Neural cell (in vitro differentiated cells): ENCODE measurements at regions not wholly inside any gene's neighbourhood (a gene's known extent, or its start where the extent isn't known, plus 50 kb on each side); places are given as distances from the start of the nearest gene placed in this dataset.

ENCODE experiments used
- H2AFZ ChIP-seq: fragments of 200-600, 300-800 bp; sonication (generic), shearing (Covaris generic); 2 replicates; pipeline ENCODE4 v1.6.0; 2014; ENCODE audit warnings: low read depth, mild to moderate bottlenecking, antibody characterized with exemption, low read length, moderate library complexity
- H3F3A ChIP-seq: fragments of 200-600 bp; shearing (Covaris generic); 2 replicates; pipeline ENCODE4 v1.6.1; 2016; ENCODE audit warnings: mild to moderate bottlenecking, moderate library complexity, mixed read lengths, antibody characterized with exemption, low read length; ENCODE audit not compliant: insufficient read depth, poor library complexity, severe bottlenecking
- H3K27ac ChIP-seq: fragments of 200-600, 300-800 bp; sonication (generic), shearing (Covaris generic); 2 replicates; pipeline ENCODE4 v1.5.1; 2014; ENCODE audit warnings: mild to moderate bottlenecking, low read length, moderate library complexity
- H3K27me3 ChIP-seq: fragments of 300-800, 200-600 bp; sonication (generic), shearing (Covaris generic); 2 replicates; pipeline ENCODE4 v1.6.0; 2014; ENCODE audit warnings: mild to moderate bottlenecking, low read depth, low read length, moderate library complexity; ENCODE audit not compliant: insufficient read depth
- H3K36me3 ChIP-seq: fragments of 300-800, 200-600 bp; sonication (generic), shearing (Covaris generic); 2 replicates; pipeline ENCODE4 v1.5.1; 2014; ENCODE audit warnings: mild to moderate bottlenecking, antibody characterized with exemption, low read length, moderate library complexity; ENCODE audit not compliant: insufficient read depth
- H3K4me2 ChIP-seq: fragments of 300-800, 200-600 bp; sonication (generic), shearing (Covaris generic); 2 replicates; pipeline ENCODE4 v1.6.0; 2014; ENCODE audit warnings: mild to moderate bottlenecking, low read length
- H3K4me3 ChIP-seq: fragments of 300-800, 200-600 bp; sonication (generic), shearing (Covaris generic); 2 replicates; pipeline ENCODE4 v1.5.1; 2014; ENCODE audit warnings: mild to moderate bottlenecking, low read length, moderate library complexity
- H3K79me2 ChIP-seq: fragments of 200-600 bp; shearing (Covaris generic); replicated peaks from 2 replicates; pipeline ENCODE4 v1.6.0; 2014; ENCODE audit warnings: mild to moderate bottlenecking, low read length, moderate library complexity; ENCODE audit not compliant: insufficient read depth
- H3K9ac ChIP-seq: fragments of 300-800, 200-600 bp; sonication (generic), shearing (Covaris generic); 2 replicates; pipeline ENCODE4 v1.6.1; 2016; ENCODE audit warnings: mild to moderate bottlenecking, low read length, mixed read lengths
- H3K9me2 ChIP-seq: fragments of 200-600 bp; shearing (Covaris generic); 2 replicates; pipeline ENCODE4 v1.6.1; 2016; ENCODE audit warnings: mild to moderate bottlenecking, low read length, mixed read lengths; ENCODE audit not compliant: insufficient read depth
- H3K9me3 ChIP-seq: fragments of 200-600, 300-800 bp; sonication (generic), shearing (Covaris generic); 2 replicates; pipeline ENCODE4 v1.6.1; 2016; ENCODE audit warnings: mild to moderate bottlenecking, mixed run types, low read length, moderate library complexity, mixed read lengths
- H4K20me1 ChIP-seq: fragments of 200-600 bp; shearing (Covaris generic); 2 replicates; pipeline ENCODE4 v1.6.1; 2016; ENCODE audit warnings: mild to moderate bottlenecking, mixed run types; ENCODE audit not compliant: insufficient read depth
- CTCF ChIP-seq: fragments of 450-650 bp; IDR thresholded peaks from 2 replicates; pipeline ENCODE4 v1.5.1; 2014; ENCODE audit warnings: antibody characterized with exemption, mild to moderate bottlenecking, moderate library complexity; ENCODE audit not compliant: poor library complexity, severe bottlenecking
- EZH2 ChIP-seq: fragments of 200-600, 300-800 bp; shearing (Covaris generic), sonication (generic); IDR thresholded peaks from 2 replicates; pipeline ENCODE4 v1.6.1; 2014; ENCODE audit warnings: antibody characterized with exemption, low read length, borderline replicate concordance, mild to moderate bottlenecking; ENCODE audit not compliant: insufficient read depth, poor library complexity, severe bottlenecking
- TAF1 ChIP-seq: IDR thresholded peaks from 2 replicates; pipeline ENCODE4 v1.6.1; 2012; ENCODE audit warnings: low read depth
- TF ChIP-seq, protein P1 (sequence below): IDR thresholded peaks from 2 replicates; pipeline ENCODE4 v1.6.1; 2012; ENCODE audit warnings: borderline replicate concordance

DNA sequence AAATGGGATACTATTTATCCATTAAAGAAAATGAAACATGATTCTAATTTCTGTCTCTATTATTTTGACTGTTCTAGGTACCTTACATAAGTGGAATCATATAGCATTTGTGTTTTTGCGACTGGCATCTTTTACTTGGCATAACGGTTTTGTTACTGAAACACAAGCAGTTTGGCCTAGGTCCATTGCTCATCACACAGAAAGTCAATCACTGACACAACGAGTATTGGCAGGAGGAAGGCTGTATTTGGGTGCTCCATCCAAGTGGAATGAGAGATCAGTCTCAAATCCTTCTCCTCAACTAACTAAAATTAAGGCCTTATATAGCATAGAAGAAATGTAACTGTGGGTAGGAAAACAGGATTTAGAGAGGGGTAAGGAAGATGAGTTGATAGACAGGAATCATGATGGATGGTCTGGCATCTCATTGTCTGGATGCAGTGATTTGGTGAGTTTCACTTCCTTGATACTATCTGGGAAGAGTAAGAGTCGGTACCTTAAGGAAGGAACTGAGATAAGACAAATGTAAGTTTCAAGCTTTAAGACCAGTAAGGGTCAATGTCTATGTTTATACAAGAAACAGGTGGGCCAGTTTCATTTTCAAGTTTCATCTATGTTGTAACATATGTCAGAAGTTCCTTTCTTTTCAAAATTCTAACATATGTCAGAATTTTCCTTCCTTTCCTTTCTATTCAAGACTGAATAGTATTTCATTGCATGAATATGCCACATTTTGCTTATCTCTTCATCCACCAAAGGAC, 276.9 kb upstream of the RAB6C start:
- Histone ChIP-seq H2AFZ (no peak overlapping the region), H3K36me3 (no peaks in the 10 kb centered on the region), H3F3A (no peaks in the 10 kb centered on the region), H3K9me2 (no peaks in the 10 kb centered on the region), H3K79me2 (no peaks in the 10 kb centered on the region), H4K20me1 (no peaks in the 10 kb centered on the region), H3K27me3 (no peaks in the 10 kb centered on the region), H3K4me3 (no peak overlapping the region), H3K4me2 (no peak overlapping the region), H3K27ac (no peak overlapping the region), H3K9ac (no peak overlapping the region), H3K9me3 (no peaks in the 10 kb centered on the region)
- no peak for TF ChIP-seq CTCF
- TF ChIP-seq, protein P1, sequence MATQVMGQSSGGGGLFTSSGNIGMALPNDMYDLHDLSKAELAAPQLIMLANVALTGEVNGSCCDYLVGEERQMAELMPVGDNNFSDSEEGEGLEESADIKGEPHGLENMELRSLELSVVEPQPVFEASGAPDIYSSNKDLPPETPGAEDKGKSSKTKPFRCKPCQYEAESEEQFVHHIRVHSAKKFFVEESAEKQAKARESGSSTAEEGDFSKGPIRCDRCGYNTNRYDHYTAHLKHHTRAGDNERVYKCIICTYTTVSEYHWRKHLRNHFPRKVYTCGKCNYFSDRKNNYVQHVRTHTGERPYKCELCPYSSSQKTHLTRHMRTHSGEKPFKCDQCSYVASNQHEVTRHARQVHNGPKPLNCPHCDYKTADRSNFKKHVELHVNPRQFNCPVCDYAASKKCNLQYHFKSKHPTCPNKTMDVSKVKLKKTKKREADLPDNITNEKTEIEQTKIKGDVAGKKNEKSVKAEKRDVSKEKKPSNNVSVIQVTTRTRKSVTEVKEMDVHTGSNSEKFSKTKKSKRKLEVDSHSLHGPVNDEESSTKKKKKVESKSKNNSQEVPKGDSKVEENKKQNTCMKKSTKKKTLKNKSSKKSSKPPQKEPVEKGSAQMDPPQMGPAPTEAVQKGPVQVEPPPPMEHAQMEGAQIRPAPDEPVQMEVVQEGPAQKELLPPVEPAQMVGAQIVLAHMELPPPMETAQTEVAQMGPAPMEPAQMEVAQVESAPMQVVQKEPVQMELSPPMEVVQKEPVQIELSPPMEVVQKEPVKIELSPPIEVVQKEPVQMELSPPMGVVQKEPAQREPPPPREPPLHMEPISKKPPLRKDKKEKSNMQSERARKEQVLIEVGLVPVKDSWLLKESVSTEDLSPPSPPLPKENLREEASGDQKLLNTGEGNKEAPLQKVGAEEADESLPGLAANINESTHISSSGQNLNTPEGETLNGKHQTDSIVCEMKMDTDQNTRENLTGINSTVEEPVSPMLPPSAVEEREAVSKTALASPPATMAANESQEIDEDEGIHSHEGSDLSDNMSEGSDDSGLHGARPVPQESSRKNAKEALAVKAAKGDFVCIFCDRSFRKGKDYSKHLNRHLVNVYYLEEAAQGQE = no peak

- H2AFZ ChIP-seq = no peak overlapping the region
- no peak overlapping the region for H3K27ac ChIP-seq
- no peak overlapping the region for H3K9ac ChIP-seq
- H3K9me3 ChIP-seq = no peaks in the 10 kb centered on the region
- no peaks in the 10 kb centered on the region for H3K79me2 ChIP-seq
- H3K4me2 ChIP-seq = no peak overlapping the region
- no peak overlapping the region for H3K4me3 ChIP-seq
- no peaks in the 10 kb centered on the region for H3F3A ChIP-seq
- TF ChIP-seq, protein P1 = no peak
- TF ChIP-seq CTCF (no peak), TAF1 (no peak), EZH2 (no peak)
- H3K27me3 ChIP-seq = no peaks in the 10 kb centered on the region
- H3K36me3 ChIP-seq = no peaks in the 10 kb centered on the region
- no peaks in the 10 kb centered on the region for H3K9me2 ChIP-seq
- no peaks in the 10 kb centered on the region for H4K20me1 ChIP-seq
These were observed 274.4 kb upstream of the RAB6C start for GRCh38 chr2:129705085-129705484.
